ENCODE measurements at regions not wholly inside any gene's neighbourhood (a gene's known extent, or its start where the extent isn't known, plus 50 kb on each side); places are given as distances from the start of the nearest gene placed in this dataset.

DNA sequence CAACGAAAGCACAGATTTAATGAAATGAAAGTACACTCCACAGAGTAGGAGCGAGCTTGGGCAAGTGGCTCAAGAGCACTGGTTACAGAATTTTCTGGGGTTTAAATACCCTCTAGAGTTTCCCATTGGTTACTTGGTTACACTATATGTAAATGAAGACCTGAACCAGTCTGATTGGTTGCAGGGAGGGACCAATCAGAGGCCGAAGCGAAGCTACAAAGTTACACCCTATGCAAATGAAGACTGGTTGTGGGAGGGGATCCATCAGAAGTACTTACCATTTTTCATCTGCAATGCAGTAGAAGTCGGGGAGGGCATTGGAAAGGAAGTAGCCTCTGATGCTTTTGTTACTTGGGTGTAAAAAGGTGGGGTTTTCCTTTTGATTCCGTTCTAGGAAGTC, 132.0 kb downstream of the PMP22 start:
- DNase-seq, result no peak
- no peaks in the 10 kb centered on the region for H3K9me2 ChIP-seq (replicated peaks; ENCODE audit: insufficient read depth, low read length)
- H3K4me1 ChIP-seq (ENCODE audit: low read length), result no peaks in the 10 kb centered on the region
- no peak overlapping the region for H3K27ac ChIP-seq (ENCODE audit: low read length)
- no peaks in the 10 kb centered on the region for H3K27me3 ChIP-seq (replicated peaks; ENCODE audit: insufficient read depth, low read length)
- H3K79me2 ChIP-seq (ENCODE audit: low read length), result no peaks in the 10 kb centered on the region
- H2AFZ ChIP-seq (ENCODE audit: low read length), result no peak overlapping the region
- H3F3A ChIP-seq (ENCODE audit: insufficient read depth, low read length), result no peaks in the 10 kb centered on the region
- no peaks in the 10 kb centered on the region for H3K36me3 ChIP-seq (replicated peaks; ENCODE audit: insufficient read depth, low read length)
- no peak for TF ChIP-seq EZH2 (optimal IDR thresholded peaks at IDR 0.05; ENCODE audit: low read depth, low read length)
- no peak for TF ChIP-seq EZH2phosphoT487 (IDR thresholded peaks at IDR 0.05; ENCODE audit: low read length)
- TF ChIP-seq CTCF (IDR thresholded peaks at IDR 0.05; ENCODE audit: low read length), result no peak
- H3K9me3 ChIP-seq (replicated peaks; ENCODE audit: insufficient read depth, low read length), result no peaks in the 10 kb centered on the region
- no peak overlapping the region for H3K9ac ChIP-seq (ENCODE audit: low read length)
- H4K20me1 ChIP-seq (ENCODE audit: insufficient read depth, low read length), result no peaks in the 10 kb centered on the region
- H3K4me3 ChIP-seq (ENCODE audit: low read length), result no peak overlapping the region
- H3K4me2 ChIP-seq (ENCODE audit: low read depth, low read length), result no peak overlapping the region

DNA sequence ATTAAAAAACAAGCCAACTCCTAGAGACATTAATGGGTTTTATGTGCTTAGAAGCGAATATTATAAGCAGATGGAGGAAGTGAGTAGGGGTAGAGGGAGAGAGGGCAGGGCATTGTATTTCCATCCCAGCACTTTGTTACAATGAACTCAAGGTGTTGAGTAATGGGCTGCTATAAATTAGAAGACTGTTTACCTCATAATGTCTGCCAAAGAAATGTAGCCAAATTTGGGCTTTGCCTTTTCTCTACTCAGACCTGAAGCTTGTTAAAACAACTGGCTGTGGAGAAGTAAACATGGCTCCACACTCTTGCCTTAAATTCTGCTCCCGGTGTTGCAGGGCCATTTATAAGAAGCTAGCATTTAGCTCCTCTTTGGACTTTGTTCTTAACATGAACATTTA, 134.7 kb downstream of the PMP22 start:
- Histone ChIP-seq H3K27ac (ENCODE audit: low read length) (no peak overlapping the region), H3K79me2 (ENCODE audit: low read length) (no peaks in the 10 kb centered on the region), H3F3A (ENCODE audit: insufficient read depth, low read length) (no peaks in the 10 kb centered on the region), H3K27me3 (replicated peaks; ENCODE audit: insufficient read depth, low read length) (no peaks in the 10 kb centered on the region), H4K20me1 (ENCODE audit: insufficient read depth, low read length) (no peaks in the 10 kb centered on the region), H3K9me2 (replicated peaks; ENCODE audit: insufficient read depth, low read length) (no peaks in the 10 kb centered on the region), H3K9me3 (replicated peaks; ENCODE audit: insufficient read depth, low read length) (no peaks in the 10 kb centered on the region), H2AFZ (ENCODE audit: low read length) (no peak overlapping the region), H3K4me1 (ENCODE audit: low read length) (no peaks in the 10 kb centered on the region), H3K4me3 (ENCODE audit: low read length) (no peak overlapping the region), H3K36me3 (replicated peaks; ENCODE audit: insufficient read depth, low read length) (no peaks in the 10 kb centered on the region), H3K4me2 (ENCODE audit: low read depth, low read length) (no peak overlapping the region), H3K9ac (ENCODE audit: low read length) (no peak overlapping the region)
- no peak for TF ChIP-seq EZH2phosphoT487 (IDR thresholded peaks at IDR 0.05; ENCODE audit: low read length)
- no peak for DNase-seq

GRCh38 chr17:15129986-15130385, 135.1 kb downstream of the PMP22 start:
- H3K4me1 ChIP-seq (ENCODE audit: low read length), result no peaks in the 10 kb centered on the region
- TF ChIP-seq EZH2 (optimal IDR thresholded peaks at IDR 0.05; ENCODE audit: low read depth, low read length), result no peak
- TF ChIP-seq EZH2phosphoT487 (IDR thresholded peaks at IDR 0.05; ENCODE audit: low read length), result no peak
- TF ChIP-seq CTCF (IDR thresholded peaks at IDR 0.05; ENCODE audit: low read length), result no peak
- H3K27ac ChIP-seq (ENCODE audit: low read length), result no peak overlapping the region
- H3K9me3 ChIP-seq (replicated peaks; ENCODE audit: insufficient read depth, low read length), result no peaks in the 10 kb centered on the region
- H3K4me2 ChIP-seq (ENCODE audit: low read depth, low read length), result no peak overlapping the region
- H3K27me3 ChIP-seq (replicated peaks; ENCODE audit: insufficient read depth, low read length), result no peaks in the 10 kb centered on the region
- no peaks in the 10 kb centered on the region for H3K36me3 ChIP-seq (replicated peaks; ENCODE audit: insufficient read depth, low read length)
- H3K9me2 ChIP-seq (replicated peaks; ENCODE audit: insufficient read depth, low read length), result no peaks in the 10 kb centered on the region
- H3F3A ChIP-seq (ENCODE audit: insufficient read depth, low read length), result no peaks in the 10 kb centered on the region
- no peak overlapping the region for H2AFZ ChIP-seq (ENCODE audit: low read length)
- H4K20me1 ChIP-seq (ENCODE audit: insufficient read depth, low read length), result no peaks in the 10 kb centered on the region
- no peak for DNase-seq
- no peaks in the 10 kb centered on the region for H3K79me2 ChIP-seq (ENCODE audit: low read length)
- no peak overlapping the region for H3K9ac ChIP-seq (ENCODE audit: low read length)
- no peak overlapping the region for H3K4me3 ChIP-seq (ENCODE audit: low read length)

DNA sequence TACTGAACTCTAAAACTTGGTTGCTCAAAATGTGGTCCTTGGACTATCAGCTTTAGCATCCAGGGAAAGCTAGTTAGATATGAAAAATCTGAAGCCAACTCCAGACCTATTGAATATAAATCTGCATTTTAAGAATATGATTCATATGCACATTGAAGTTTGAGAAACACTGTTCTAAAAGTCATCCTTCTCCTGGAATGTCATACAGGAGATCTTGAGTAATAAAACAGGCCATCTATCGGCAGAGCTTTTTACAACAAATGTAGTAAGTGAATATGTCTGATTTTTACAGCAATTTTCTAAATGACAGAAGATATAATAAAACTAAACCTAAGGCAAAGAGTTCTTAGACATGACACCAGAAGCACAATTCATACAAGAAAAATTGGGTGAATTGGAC, 140.4 kb downstream of the PMP22 start:
- H3K4me1 ChIP-seq (ENCODE audit: low read length), result no peaks in the 10 kb centered on the region
- H3K79me2 ChIP-seq (ENCODE audit: low read length), result no peaks in the 10 kb centered on the region
- H2AFZ ChIP-seq (ENCODE audit: low read length), result no peak overlapping the region
- H3F3A ChIP-seq (ENCODE audit: insufficient read depth, low read length), result no peaks in the 10 kb centered on the region
- DNase-seq, result no peak
- no peaks in the 10 kb centered on the region for H3K9me2 ChIP-seq (replicated peaks; ENCODE audit: insufficient read depth, low read length)
- TF ChIP-seq EZH2 (optimal IDR thresholded peaks at IDR 0.05; ENCODE audit: low read depth, low read length) (no peak), CTCF (IDR thresholded peaks at IDR 0.05; ENCODE audit: low read length) (no peak), EZH2phosphoT487 (IDR thresholded peaks at IDR 0.05; ENCODE audit: low read length) (no peak)
- H3K27me3 ChIP-seq (replicated peaks; ENCODE audit: insufficient read depth, low read length), result no peaks in the 10 kb centered on the region
- no peak overlapping the region for H3K9ac ChIP-seq (ENCODE audit: low read length)
- no peaks in the 10 kb centered on the region for H3K9me3 ChIP-seq (replicated peaks; ENCODE audit: insufficient read depth, low read length)
- no peak overlapping the region for H3K4me3 ChIP-seq (ENCODE audit: low read length)
- H3K4me2 ChIP-seq (ENCODE audit: low read depth, low read length), result no peak overlapping the region
- no peaks in the 10 kb centered on the region for H3K36me3 ChIP-seq (replicated peaks; ENCODE audit: insufficient read depth, low read length)
- no peaks in the 10 kb centered on the region for H4K20me1 ChIP-seq (ENCODE audit: insufficient read depth, low read length)
- H3K27ac ChIP-seq (ENCODE audit: low read length), result no peak overlapping the region
